ENCODE measurements at regions not wholly inside any gene's neighbourhood (a gene's known extent, or its start where the extent isn't known, plus 50 kb on each side); places are given as distances from the start of the nearest gene placed in this dataset.

GRCh38 chr3:87062685-87063084 lies 71.7 kb upstream of the VGLL3 start:
- Histone ChIP-seq H3K27ac (ENCODE audit: low read depth in 2 of 2, low read length in 1 of 2) (no peak overlapping the region), H3F3A (replicated peaks; ENCODE audit: insufficient read depth) (no peaks in the 10 kb centered on the region), H4K20me1 (ENCODE audit: insufficient read depth) (no peaks in the 10 kb centered on the region), H3K4me1 (ENCODE audit: control insufficient read depth in 1 of 2, insufficient read depth in 2 of 2, low read depth in 1 of 2, low read length in 1 of 2) (no peaks in the 10 kb centered on the region), H3K4me2 (no peak overlapping the region), H3K79me2 (ENCODE audit: insufficient read depth) (no peaks in the 10 kb centered on the region), H3K36me3 (replicated peaks in 1 of 2; ENCODE audit: control insufficient read depth in 1 of 2, insufficient read depth in 2 of 2, low read length in 1 of 2) (no peaks in the 10 kb centered on the region), H3K27me3 (ENCODE audit: insufficient read depth) (no peaks in the 10 kb centered on the region), H2AFZ (ENCODE audit: low read depth) (no peak overlapping the region), H3K9ac (no peak overlapping the region), H3K9me2 (no peaks in the 10 kb centered on the region), H3K9me3 (no peaks in the 10 kb centered on the region), H3K4me3 (ENCODE audit: low read depth in 2 of 2, low read length in 1 of 2) (no peak overlapping the region)
- DNase-seq = no peak
- CTCF ChIA-PET = interaction anchor here (0.8 kb wide), 1 partner anchor 36 kb away, joined by 3 read pairs; no protein-coding TSS in a partner anchor
- TF ChIP-seq USF2 (IDR thresholded peaks at IDR 0.05; ENCODE audit: borderline replicate concordance, low read depth, low read length) = no peak
- no peak for TF ChIP-seq GATA2 (CRISPR knock-in tag; IDR thresholded peaks at IDR 0.05)
- TF ChIP-seq JUND (IDR thresholded peaks at IDR 0.05) = no peak
- TF ChIP-seq MXI1 (IDR thresholded peaks at IDR 0.05; ENCODE audit: low read depth, low read length) = no peak
- TF ChIP-seq PBX3 (IDR thresholded peaks at IDR 0.05) = no peak
- TF ChIP-seq RFX5 (IDR thresholded peaks at IDR 0.05; ENCODE audit: low read length) = no peak
- no peak for TF ChIP-seq IRF3 (IDR thresholded peaks at IDR 0.05; ENCODE audit: low read depth, low read length)
- POLR2A ChIA-PET = no interaction called here
- WGBS (ENCODE audit: low lambda C conversion rate) = 11% methylated on average over 3 of the region's 3 CpGs

GRCh38 chr3:87057474-87057873 lies 66.5 kb upstream of the VGLL3 start:
- H3K4me3 ChIP-seq (ENCODE audit: low read depth in 2 of 2, low read length in 1 of 2) = no peak overlapping the region
- POLR2A ChIA-PET = no interaction called here
- TF ChIP-seq GABPA (IDR thresholded peaks at IDR 0.05; ENCODE audit: low read depth) (no peak), FOXJ3 (CRISPR knock-in tag; IDR thresholded peaks at IDR 0.05) (no peak), CTCF (IDR thresholded peaks at IDR 0.05) (no peak), MXI1 (IDR thresholded peaks at IDR 0.05; ENCODE audit: low read depth, low read length) (no peak), JUND (IDR thresholded peaks at IDR 0.05) (no peak), EP300 (IDR thresholded peaks at IDR 0.05; ENCODE audit: borderline replicate concordance in 1 of 2, low read depth in 1 of 2, low read length in 1 of 2) (no peak), RXRA (IDR thresholded peaks at IDR 0.05; ENCODE audit: borderline replicate concordance, low read depth) (no peak), GATA2 (CRISPR knock-in tag; IDR thresholded peaks at IDR 0.05) (no peak), POLR2AphosphoS5 (IDR thresholded peaks at IDR 0.05; ENCODE audit: low read depth, low read length) (no peak), NFIC (IDR thresholded peaks at IDR 0.05; ENCODE audit: borderline replicate concordance) (no peak), SMC3 (IDR thresholded peaks at IDR 0.05; ENCODE audit: low read depth, low read length) (no peak), MAX (IDR thresholded peaks at IDR 0.05; ENCODE audit: low read depth) (no peak)
- CTCF ChIA-PET = interaction anchor here (2.1 kb wide), 1 partner anchor 25 kb away, joined by 7 read pairs; no protein-coding TSS in a partner anchor
- no peak overlapping the region for H3K9ac ChIP-seq
- DNase-seq = no peak
- no peaks in the 10 kb centered on the region for H3K9me2 ChIP-seq
- no peaks in the 10 kb centered on the region for H3K36me3 ChIP-seq (replicated peaks in 1 of 2; ENCODE audit: control insufficient read depth in 1 of 2, insufficient read depth in 2 of 2, low read length in 1 of 2)
- no peaks in the 10 kb centered on the region for H3K4me1 ChIP-seq (ENCODE audit: control insufficient read depth in 1 of 2, insufficient read depth in 2 of 2, low read depth in 1 of 2, low read length in 1 of 2)
- H3K4me2 ChIP-seq = no peak overlapping the region
- no peaks in the 10 kb centered on the region for H3K79me2 ChIP-seq (ENCODE audit: insufficient read depth)
- H3K27ac ChIP-seq (ENCODE audit: low read depth in 2 of 2, low read length in 1 of 2) = no peak overlapping the region
- no peaks in the 10 kb centered on the region for H4K20me1 ChIP-seq (ENCODE audit: insufficient read depth)
- 13% methylated on average over 1 of the region's 1 CpG for WGBS (ENCODE audit: low lambda C conversion rate)
- H3K27me3 ChIP-seq (ENCODE audit: insufficient read depth) = no peaks in the 10 kb centered on the region
- H2AFZ ChIP-seq (ENCODE audit: low read depth) = no peak overlapping the region
- H3F3A ChIP-seq (replicated peaks; ENCODE audit: insufficient read depth) = no peaks in the 10 kb centered on the region
- no peaks in the 10 kb centered on the region for H3K9me3 ChIP-seq

Data from SK-N-SH (cell line).